Neural cell (in vitro differentiated cells): ENCODE measurements at regions not wholly inside any gene's neighbourhood (a gene's known extent, or its start where the extent isn't known, plus 50 kb on each side); places are given as distances from the start of the nearest gene placed in this dataset.
A peak's percentile ranks its signal among the peaks of the same experiment; 100 is the strongest.

Source experiments
- H2AFZ ChIP-seq: fragments of 200-600, 300-800 bp; sonication (generic), shearing (Covaris generic); 2 replicates; pipeline ENCODE4 v1.6.0; 2014; ENCODE audit warnings: low read depth, mild to moderate bottlenecking, antibody characterized with exemption, low read length, moderate library complexity
- H3F3A ChIP-seq: fragments of 200-600 bp; shearing (Covaris generic); 2 replicates; pipeline ENCODE4 v1.6.1; 2016; ENCODE audit warnings: mild to moderate bottlenecking, moderate library complexity, mixed read lengths, antibody characterized with exemption, low read length; ENCODE audit not compliant: insufficient read depth, poor library complexity, severe bottlenecking
- H3K27ac ChIP-seq: fragments of 200-600, 300-800 bp; sonication (generic), shearing (Covaris generic); 2 replicates; pipeline ENCODE4 v1.5.1; 2014; ENCODE audit warnings: mild to moderate bottlenecking, low read length, moderate library complexity
- H3K27me3 ChIP-seq: fragments of 300-800, 200-600 bp; sonication (generic), shearing (Covaris generic); 2 replicates; pipeline ENCODE4 v1.6.0; 2014; ENCODE audit warnings: mild to moderate bottlenecking, low read depth, low read length, moderate library complexity; ENCODE audit not compliant: insufficient read depth
- H3K36me3 ChIP-seq: fragments of 300-800, 200-600 bp; sonication (generic), shearing (Covaris generic); 2 replicates; pipeline ENCODE4 v1.5.1; 2014; ENCODE audit warnings: mild to moderate bottlenecking, antibody characterized with exemption, low read length, moderate library complexity; ENCODE audit not compliant: insufficient read depth
- H3K4me2 ChIP-seq: fragments of 300-800, 200-600 bp; sonication (generic), shearing (Covaris generic); 2 replicates; pipeline ENCODE4 v1.6.0; 2014; ENCODE audit warnings: mild to moderate bottlenecking, low read length
- H3K4me3 ChIP-seq: fragments of 300-800, 200-600 bp; sonication (generic), shearing (Covaris generic); 2 replicates; pipeline ENCODE4 v1.5.1; 2014; ENCODE audit warnings: mild to moderate bottlenecking, low read length, moderate library complexity
- H3K79me2 ChIP-seq: fragments of 200-600 bp; shearing (Covaris generic); replicated peaks from 2 replicates; pipeline ENCODE4 v1.6.0; 2014; ENCODE audit warnings: mild to moderate bottlenecking, low read length, moderate library complexity; ENCODE audit not compliant: insufficient read depth
- H3K9ac ChIP-seq: fragments of 300-800, 200-600 bp; sonication (generic), shearing (Covaris generic); 2 replicates; pipeline ENCODE4 v1.6.1; 2016; ENCODE audit warnings: mild to moderate bottlenecking, low read length, mixed read lengths
- H3K9me2 ChIP-seq: fragments of 200-600 bp; shearing (Covaris generic); 2 replicates; pipeline ENCODE4 v1.6.1; 2016; ENCODE audit warnings: mild to moderate bottlenecking, low read length, mixed read lengths; ENCODE audit not compliant: insufficient read depth
- H3K9me3 ChIP-seq: fragments of 200-600, 300-800 bp; sonication (generic), shearing (Covaris generic); 2 replicates; pipeline ENCODE4 v1.6.1; 2016; ENCODE audit warnings: mild to moderate bottlenecking, mixed run types, low read length, moderate library complexity, mixed read lengths
- H4K20me1 ChIP-seq: fragments of 200-600 bp; shearing (Covaris generic); 2 replicates; pipeline ENCODE4 v1.6.1; 2016; ENCODE audit warnings: mild to moderate bottlenecking, mixed run types; ENCODE audit not compliant: insufficient read depth
- CTCF ChIP-seq: fragments of 450-650 bp; IDR thresholded peaks from 2 replicates; pipeline ENCODE4 v1.5.1; 2014; ENCODE audit warnings: antibody characterized with exemption, mild to moderate bottlenecking, moderate library complexity; ENCODE audit not compliant: poor library complexity, severe bottlenecking
- EP300 ChIP-seq: fragments of 450-650 bp; conservative IDR thresholded peaks from 2 replicates; pipeline ENCODE4 v1.6.1; 2014; ENCODE audit warnings: antibody characterized with exemption, mild to moderate bottlenecking, moderate library complexity; ENCODE audit not compliant: poor library complexity, severe bottlenecking
- EZH2 ChIP-seq: fragments of 200-600, 300-800 bp; shearing (Covaris generic), sonication (generic); IDR thresholded peaks from 2 replicates; pipeline ENCODE4 v1.6.1; 2014; ENCODE audit warnings: antibody characterized with exemption, low read length, borderline replicate concordance, mild to moderate bottlenecking; ENCODE audit not compliant: insufficient read depth, poor library complexity, severe bottlenecking
- MXI1 ChIP-seq: fragments of 450-650 bp; conservative IDR thresholded peaks from 2 replicates; pipeline ENCODE4 v1.6.1; 2014; ENCODE audit warnings: antibody characterized with exemption, mild to moderate bottlenecking; ENCODE audit not compliant: poor library complexity, severe bottlenecking
- POLR2AphosphoS5 ChIP-seq: IDR thresholded peaks from 2 replicates; pipeline ENCODE4 v1.6.1; 2012
- RAD21 ChIP-seq: fragments of 450-650 bp; conservative IDR thresholded peaks from 2 replicates; pipeline ENCODE4 v1.6.1; 2014; ENCODE audit warnings: antibody characterized with exemption, mild to moderate bottlenecking, moderate library complexity
- REST ChIP-seq: IDR thresholded peaks from 2 replicates; pipeline ENCODE4 v1.6.1; 2012; ENCODE audit warnings: borderline replicate concordance
- SMC3 ChIP-seq: fragments of 450-650 bp; conservative IDR thresholded peaks from 2 replicates; pipeline ENCODE4 v1.6.1; 2014; ENCODE audit warnings: antibody characterized with exemption, mild to moderate bottlenecking, moderate library complexity; ENCODE audit not compliant: poor library complexity
- TAF1 ChIP-seq: IDR thresholded peaks from 2 replicates; pipeline ENCODE4 v1.6.1; 2012; ENCODE audit warnings: low read depth

- Histone ChIP-seq H3K9me2 (no peaks in the 10 kb centered on the region), H3K27ac (peak overlapping the region; percentile 90), H3K79me2 (no peaks in the 10 kb centered on the region), H3K9ac (peak overlapping the region; percentile 60), H3K36me3 (no peaks in the 10 kb centered on the region), H3K9me3 (no peaks in the 10 kb centered on the region), H3F3A (no peaks in the 10 kb centered on the region), H3K4me3 (peak overlapping the region; percentile 57), H3K4me2 (peak overlapping the region; percentile 37), H2AFZ (peak overlapping the region; percentile 21), H3K27me3 (no peaks in the 10 kb centered on the region), H4K20me1 (no peaks in the 10 kb centered on the region)
- TF ChIP-seq POLR2AphosphoS5 (peak; percentile 48), CTCF (no peak), RAD21 (peak; percentile 40), REST (no peak), SMC3 (peak; percentile 15), TAF1 (no peak), EZH2 (no peak), MXI1 (no peak), EP300 (peak; percentile 81)
Measured at GRCh38 chr2:204415406-204416181, 129.7 kb upstream of the PARD3B start.

- Histone ChIP-seq H3K79me2 (no peaks in the 10 kb centered on the region), H3F3A (no peaks in the 10 kb centered on the region), H3K4me2 (peak overlapping the region; percentile 38), H2AFZ (peak overlapping the region; percentile 21), H3K4me3 (peak overlapping the region; percentile 57), H4K20me1 (no peaks in the 10 kb centered on the region), H3K9me2 (no peaks in the 10 kb centered on the region), H3K9me3 (no peaks in the 10 kb centered on the region), H3K36me3 (no peaks in the 10 kb centered on the region), H3K9ac (peak overlapping the region; percentile 60), H3K27me3 (no peaks in the 10 kb centered on the region), H3K27ac (peak overlapping the region; percentile 90)
- TF ChIP-seq REST (no peak), TAF1 (no peak), RAD21 (no peak), CTCF (no peak), EP300 (no peak), MXI1 (no peak)
Measured at GRCh38 chr2:204416236-204416635, 129.0 kb upstream of the PARD3B start.
